A673 (cell line): ENCODE measurements at regions not wholly inside any gene's neighbourhood (a gene's known extent, or its start where the extent isn't known, plus 50 kb on each side); places are given as distances from the start of the nearest gene placed in this dataset.
A peak's percentile ranks its signal among the peaks of the same experiment; 100 is the strongest.

Experiments
- BruUV-seq: library from RNA; stranded (reverse); fragments of 400-500 nt; replicated peaks from 2 replicates; lab custom pipeline; 2021; lab: Mats Ljungman, UMichigan
- CTCF ChIA-PET: fragments of 300-600 bp; sonication (Branson Sonifier 250); formaldehyde crosslinking; loops from one replicate; lab custom pipeline; 2022; ENCODE audit warnings: antibody characterized with exemption; lab: Charles Lee
- POLR2A ChIA-PET: fragments of 300-600 bp; sonication (Branson Sonifier 250); formaldehyde crosslinking; loops from one replicate; lab custom pipeline; 2022; ENCODE audit warnings: antibody characterized with exemption; ENCODE audit not compliant: low non-redundant PET; lab: Charles Lee
- DNase-seq: peaks from one replicate; pipeline ENCODE4 v3.0.0-alpha.2; 2015; ENCODE audit warnings: low spot score
- H3K27ac ChIP-seq: fragments of 200-600 bp; sonication (generic); 2 replicates; pipeline ENCODE4 v1.5.1; 2016; ENCODE audit warnings: mixed run types, low read depth, mild to moderate bottlenecking, mixed read lengths, antibody characterized with exemption, low read length; ENCODE audit not compliant: poor library complexity, severe bottlenecking
- H3K27me3 ChIP-seq: fragments of 200-600 bp; sonication (generic); replicated peaks from 2 replicates; pipeline ENCODE4 v1.6.1; 2017; ENCODE audit warnings: mixed run types, low read depth, mild to moderate bottlenecking, mixed read lengths, antibody characterized with exemption, low read length; ENCODE audit not compliant: insufficient read depth, poor library complexity
- H3K36me3 ChIP-seq: fragments of 200-600 bp; sonication (generic); 2 replicates; pipeline ENCODE4 v1.6.1; 2016; ENCODE audit warnings: mixed run types, mild to moderate bottlenecking, mixed read lengths, antibody characterized with exemption, low read length; ENCODE audit not compliant: insufficient read depth, poor library complexity, severe bottlenecking
- H3K4me1 ChIP-seq: fragments of 200-600 bp; sonication (generic); 2 replicates; pipeline ENCODE4 v1.6.1; 2017; ENCODE audit warnings: mixed run types, mild to moderate bottlenecking, mixed read lengths, antibody characterized with exemption, low read length; ENCODE audit not compliant: insufficient read depth, poor library complexity, severe bottlenecking
- H3K4me3 ChIP-seq: fragments of 200-600 bp; sonication (generic); 2 replicates; pipeline ENCODE4 v1.5.1; 2016; ENCODE audit warnings: low read depth, mixed run types, mild to moderate bottlenecking, mixed read lengths, low read length; ENCODE audit not compliant: poor library complexity, severe bottlenecking
- H3K9me3 ChIP-seq: fragments of 200-600 bp; sonication (generic); 2 replicates; pipeline ENCODE4 v1.6.1; 2016; ENCODE audit warnings: mixed run types, low read depth, mild to moderate bottlenecking, mixed read lengths, antibody characterized with exemption, low read length; ENCODE audit not compliant: poor library complexity, severe bottlenecking
- CTCF ChIP-seq: fragments of 300-800, 200-600 bp; sonication (generic); conservative IDR thresholded peaks from 2 replicates; pipeline ENCODE4 v1.5.1; 2017; ENCODE audit warnings: low read depth, mild to moderate bottlenecking, antibody characterized with exemption, low read length, moderate library complexity, mixed read lengths
- EZH2 ChIP-seq: fragments of 200-600 bp; sonication (generic); IDR thresholded peaks from 2 replicates; pipeline ENCODE4 v1.6.1; 2017; ENCODE audit warnings: borderline replicate concordance, low read depth, mild to moderate bottlenecking, mixed read lengths, antibody characterized with exemption, low read length; ENCODE audit not compliant: poor library complexity, severe bottlenecking
- intact Hi-C: fragments of 100-400 bp; cut with micrococcal nuclease; formaldehyde crosslinking; loops from one replicate; pipeline ENCODE4 v1.10.0; 2022; ENCODE audit not compliant: unreplicated experiment

DNA sequence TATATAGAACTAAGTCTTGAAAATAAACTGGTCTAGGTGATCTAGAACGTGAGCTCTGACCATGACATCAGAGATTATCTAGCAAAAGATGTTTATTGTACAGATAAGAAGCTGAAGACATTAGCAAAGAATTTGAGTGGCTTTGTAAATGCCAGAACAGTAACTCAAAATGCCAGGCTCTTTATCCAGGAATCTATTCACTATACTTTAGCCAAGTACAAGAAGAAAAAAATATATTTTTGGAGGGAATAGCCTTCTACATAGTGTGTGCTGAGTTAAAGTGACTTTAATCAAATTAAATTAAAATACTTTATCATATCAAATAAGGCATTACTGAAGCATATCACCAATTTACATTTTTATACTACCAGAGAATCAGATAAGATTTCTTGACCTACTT lies 132.6 kb upstream of the ITGA1 start:
- no peaks in the 10 kb centered on the region for H3K9me3 ChIP-seq
- H3K4me3 ChIP-seq: no peak overlapping the region
- BruUV-seq: no TSS peak
- H3K27me3 ChIP-seq: no peaks in the 10 kb centered on the region
- ChIA-PET CTCF (no interaction called here), POLR2A (no interaction called here)
- no peak for TF ChIP-seq CTCF
- TF ChIP-seq EZH2: no peak
- H3K27ac ChIP-seq: no peak overlapping the region
- intact Hi-C loops: loop anchor here (5.0 to 10.0 kb wide), 4 partner anchors 93 to 1270 kb away; partner anchors contain the start of gene ISL1
- H3K4me1 ChIP-seq: peaks cover 13% of the 10 kb centered on the region
- H3K36me3 ChIP-seq: no peaks in the 10 kb centered on the region
- DNase-seq: no peak

- no peak for TF ChIP-seq CTCF
- TF ChIP-seq EZH2: no peak
- Histone ChIP-seq H3K4me3 (peak overlapping the region; percentile 8), H3K36me3 (no peaks in the 10 kb centered on the region), H3K9me3 (no peaks in the 10 kb centered on the region), H3K27me3 (no peaks in the 10 kb centered on the region), H3K4me1 (peaks cover 13% of the 10 kb centered on the region), H3K27ac (peak overlapping the region; percentile 37)
- CTCF ChIA-PET: no interaction called here
- intact Hi-C loops: loop anchor here (2.0 to 10.0 kb wide), 6 partner anchors 94 to 1694 kb away; partner anchors contain the start of gene ISL1
- TSS peak; percentile 40 for BruUV-seq
- POLR2A ChIA-PET: no interaction called here
- DNase-seq: no peak
Observed at GRCh38 chr5:52656569-52657246, 131.0 kb upstream of the ITGA1 start.

- no TSS peak for BruUV-seq
- peak; percentile 77 for DNase-seq
- intact Hi-C loops: loop anchor here (2.0 to 10.0 kb wide), 6 partner anchors 95 to 1694 kb away; partner anchors contain the start of gene ISL1
- Histone ChIP-seq H3K4me1 (peaks cover 13% of the 10 kb centered on the region), H3K4me3 (peak overlapping the region; percentile 8), H3K27me3 (no peaks in the 10 kb centered on the region), H3K36me3 (no peaks in the 10 kb centered on the region), H3K27ac (peak overlapping the region; percentile 37), H3K9me3 (no peaks in the 10 kb centered on the region)
- TF ChIP-seq CTCF: peak; percentile 58
- TF ChIP-seq EZH2: no peak
- CTCF ChIA-PET: no interaction called here
- POLR2A ChIA-PET: no interaction called here
Observed at GRCh38 chr5:52657247-52657645, 130.5 kb upstream of the ITGA1 start.
